ENCODE measurements at regions not wholly inside any gene's neighbourhood (a gene's known extent, or its start where the extent isn't known, plus 50 kb on each side); places are given as distances from the start of the nearest gene placed in this dataset.

DNA sequence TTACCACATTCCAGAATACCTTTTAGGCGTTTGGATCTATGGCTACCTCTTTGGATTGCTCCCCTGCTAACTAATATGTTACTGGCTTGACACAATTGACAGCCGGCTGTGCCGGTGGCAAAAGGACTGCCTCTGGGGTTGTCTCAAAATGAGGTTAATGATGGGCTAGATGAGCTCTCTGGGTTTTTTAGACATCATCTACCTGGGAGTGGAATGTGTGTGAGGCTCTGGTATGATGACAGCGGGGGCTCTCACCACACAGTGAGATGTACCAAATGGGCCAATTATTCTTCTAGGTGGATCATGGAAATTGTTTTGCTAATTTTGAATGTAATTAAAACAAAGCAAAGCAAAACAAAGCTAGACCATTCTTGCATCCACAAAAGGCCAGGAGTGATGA lies 391.1 kb upstream of the SPRED2 start:
- TF ChIP-seq, protein P1, sequence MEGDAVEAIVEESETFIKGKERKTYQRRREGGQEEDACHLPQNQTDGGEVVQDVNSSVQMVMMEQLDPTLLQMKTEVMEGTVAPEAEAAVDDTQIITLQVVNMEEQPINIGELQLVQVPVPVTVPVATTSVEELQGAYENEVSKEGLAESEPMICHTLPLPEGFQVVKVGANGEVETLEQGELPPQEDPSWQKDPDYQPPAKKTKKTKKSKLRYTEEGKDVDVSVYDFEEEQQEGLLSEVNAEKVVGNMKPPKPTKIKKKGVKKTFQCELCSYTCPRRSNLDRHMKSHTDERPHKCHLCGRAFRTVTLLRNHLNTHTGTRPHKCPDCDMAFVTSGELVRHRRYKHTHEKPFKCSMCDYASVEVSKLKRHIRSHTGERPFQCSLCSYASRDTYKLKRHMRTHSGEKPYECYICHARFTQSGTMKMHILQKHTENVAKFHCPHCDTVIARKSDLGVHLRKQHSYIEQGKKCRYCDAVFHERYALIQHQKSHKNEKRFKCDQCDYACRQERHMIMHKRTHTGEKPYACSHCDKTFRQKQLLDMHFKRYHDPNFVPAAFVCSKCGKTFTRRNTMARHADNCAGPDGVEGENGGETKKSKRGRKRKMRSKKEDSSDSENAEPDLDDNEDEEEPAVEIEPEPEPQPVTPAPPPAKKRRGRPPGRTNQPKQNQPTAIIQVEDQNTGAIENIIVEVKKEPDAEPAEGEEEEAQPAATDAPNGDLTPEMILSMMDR (IDR thresholded peaks at IDR 0.05; ENCODE audit: insufficient read depth, low read length, poor library complexity, severe bottlenecking), result no peak
- H3K27me3 ChIP-seq (ENCODE audit: control insufficient read depth, insufficient read depth, low read length), result no peaks in the 10 kb centered on the region

DNA sequence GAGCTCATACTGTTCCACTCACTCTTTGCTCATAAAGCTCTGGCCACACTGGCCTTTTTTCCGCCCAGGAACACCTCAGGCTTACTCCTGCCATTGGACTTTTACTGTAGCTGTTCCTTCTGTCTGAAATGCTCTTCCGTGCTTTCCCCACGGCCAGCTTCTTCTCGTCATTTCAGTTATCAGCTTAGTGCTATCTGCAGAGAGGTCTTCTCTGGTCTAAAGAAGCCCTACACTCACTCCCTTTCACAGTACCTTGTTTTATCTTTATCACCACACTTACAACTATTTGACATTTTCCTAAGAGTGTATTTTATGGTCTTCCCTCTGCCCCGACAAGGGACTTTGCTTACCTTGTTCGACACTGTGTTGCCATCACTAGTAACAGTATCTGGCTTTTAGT lies 388.1 kb upstream of the SPRED2 start:
- Histone ChIP-seq H3K4me3 (ENCODE audit: low read depth, low read length) (no peak overlapping the region), H3K36me3 (ENCODE audit: control insufficient read depth, insufficient read depth, low read length) (no peaks in the 10 kb centered on the region), H3K27me3 (ENCODE audit: control insufficient read depth, insufficient read depth, low read length) (no peaks in the 10 kb centered on the region)
- DNase-seq (ENCODE audit: low read depth), result no peak
- TF ChIP-seq, protein P1 (IDR thresholded peaks at IDR 0.05; ENCODE audit: insufficient read depth, low read length, poor library complexity, severe bottlenecking), result no peak

More for the DNA sequence above, 391.1 kb upstream of the SPRED2 start:
- Histone ChIP-seq H3K36me3 (ENCODE audit: control insufficient read depth, insufficient read depth, low read length) (no peaks in the 10 kb centered on the region), H3K4me3 (ENCODE audit: low read depth, low read length) (no peak overlapping the region)
- no peak for DNase-seq (ENCODE audit: low read depth)

DNA sequence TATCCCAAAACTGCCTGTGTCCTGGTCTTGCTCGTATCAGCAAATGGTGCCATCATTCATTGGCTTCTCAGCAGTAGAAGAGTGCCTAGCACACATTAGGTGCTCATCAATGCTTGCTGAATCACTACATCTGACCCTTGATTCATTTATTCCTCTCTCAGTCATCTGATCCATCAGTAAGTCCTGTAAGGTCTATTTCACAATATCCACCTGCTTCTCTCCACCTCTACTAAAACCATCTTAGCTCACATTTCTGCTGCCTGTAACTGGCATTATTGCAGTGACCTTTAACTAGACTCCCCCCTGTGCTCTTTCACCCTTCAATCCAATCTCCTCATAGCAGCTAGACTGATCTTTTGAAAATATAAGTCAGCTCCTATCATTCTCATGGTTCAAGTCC lies 387.6 kb upstream of the SPRED2 start:
- Histone ChIP-seq H3K4me3 (ENCODE audit: low read depth, low read length) (no peak overlapping the region), H3K36me3 (ENCODE audit: control insufficient read depth, insufficient read depth, low read length) (no peaks in the 10 kb centered on the region), H3K27me3 (ENCODE audit: control insufficient read depth, insufficient read depth, low read length) (no peaks in the 10 kb centered on the region)
- DNase-seq (ENCODE audit: low read depth), result no peak
- TF ChIP-seq, protein P1 (IDR thresholded peaks at IDR 0.05; ENCODE audit: insufficient read depth, low read length, poor library complexity, severe bottlenecking), result no peak

DNA sequence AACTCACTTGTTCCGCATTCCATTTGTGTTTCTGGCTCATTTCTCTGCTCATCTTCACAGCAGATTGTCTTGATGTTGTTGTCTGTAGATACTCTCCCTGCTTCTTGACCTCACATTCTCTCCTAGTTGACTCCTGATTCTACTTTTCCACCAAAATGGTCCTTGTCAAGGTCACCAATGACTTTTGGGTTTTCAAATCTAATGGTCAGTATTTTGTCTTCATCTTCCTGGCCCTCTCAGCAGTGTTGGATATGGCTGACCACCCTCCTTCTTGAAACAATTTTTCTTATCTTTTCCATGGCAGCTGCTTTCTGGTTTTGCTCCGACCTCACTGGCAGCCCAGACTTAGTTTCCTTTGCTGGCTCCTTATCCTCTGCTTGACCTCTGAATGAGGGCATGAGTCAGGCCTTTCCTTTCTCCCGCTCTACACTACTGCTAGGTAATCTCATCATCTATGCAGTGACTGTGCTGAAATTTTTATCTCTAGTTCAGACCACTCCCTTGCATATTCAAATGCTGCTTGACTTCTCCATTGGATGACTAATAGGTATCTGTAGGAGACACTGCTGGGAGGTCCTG lies 386.6 kb upstream of the SPRED2 start:
- H3K4me3 ChIP-seq (ENCODE audit: low read depth, low read length), result no peak overlapping the region
- H3K27me3 ChIP-seq (ENCODE audit: control insufficient read depth, insufficient read depth, low read length), result no peaks in the 10 kb centered on the region
- no peak for DNase-seq (ENCODE audit: low read depth)

DNA sequence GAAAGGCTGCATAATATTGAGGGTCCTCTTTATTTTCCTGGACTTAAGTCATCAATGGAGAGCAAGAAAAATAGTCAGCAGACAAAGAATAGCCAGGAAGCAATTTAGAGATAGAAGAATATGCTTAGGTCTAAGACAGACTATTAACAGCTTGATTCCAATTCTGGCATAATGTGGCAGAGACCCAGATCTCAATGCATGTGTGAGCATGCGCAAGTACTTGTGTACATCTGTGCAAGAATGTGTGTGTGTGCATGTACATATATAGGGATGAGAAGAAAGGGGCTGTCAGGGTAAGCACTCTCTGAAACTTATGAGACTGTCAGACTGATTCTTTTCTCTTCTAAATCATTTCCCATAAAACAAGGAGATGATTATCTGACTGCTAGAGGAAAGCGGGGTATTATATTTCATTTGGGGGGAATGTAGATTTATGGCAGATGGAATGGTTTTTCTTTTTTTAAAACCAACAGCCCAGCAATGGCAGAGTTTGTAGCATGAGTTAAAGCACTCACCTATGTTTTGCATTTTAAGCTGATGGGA lies 381.3 kb upstream of the SPRED2 start:
- Histone ChIP-seq H3K4me3 (ENCODE audit: low read depth, low read length) (no peak overlapping the region), H3K36me3 (ENCODE audit: control insufficient read depth, insufficient read depth, low read length) (no peaks in the 10 kb centered on the region), H3K27me3 (ENCODE audit: control insufficient read depth, insufficient read depth, low read length) (no peaks in the 10 kb centered on the region)
- TF ChIP-seq, protein P1 (IDR thresholded peaks at IDR 0.05; ENCODE audit: insufficient read depth, low read length, poor library complexity, severe bottlenecking), result no peak
- DNase-seq (ENCODE audit: low read depth), result no peak

More for the DNA sequence above, 386.6 kb upstream of the SPRED2 start:
- TF ChIP-seq, protein P1 (IDR thresholded peaks at IDR 0.05; ENCODE audit: insufficient read depth, low read length, poor library complexity, severe bottlenecking), result no peak
- no peaks in the 10 kb centered on the region for H3K36me3 ChIP-seq (ENCODE audit: control insufficient read depth, insufficient read depth, low read length)

DNA sequence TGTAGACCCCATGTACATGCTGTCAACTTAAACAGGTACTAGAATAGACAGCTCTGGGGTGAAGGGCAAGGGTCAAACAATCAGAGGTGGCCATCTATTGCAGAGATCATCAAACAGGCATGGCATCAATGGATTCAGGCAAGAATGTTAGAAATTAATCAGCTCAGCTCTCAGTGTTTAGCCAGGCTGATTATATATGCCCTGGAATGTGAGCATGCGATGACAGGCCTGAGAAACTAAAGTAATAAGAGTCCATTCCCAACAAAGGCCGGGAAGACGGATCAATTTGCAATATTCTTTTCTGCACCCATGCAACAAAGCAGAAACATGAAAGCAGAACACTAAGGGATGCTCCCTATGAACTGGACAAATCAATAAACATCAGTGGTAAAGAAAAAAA lies 380.5 kb upstream of the SPRED2 start:
- Histone ChIP-seq H3K27me3 (ENCODE audit: control insufficient read depth, insufficient read depth, low read length) (no peaks in the 10 kb centered on the region), H3K36me3 (ENCODE audit: control insufficient read depth, insufficient read depth, low read length) (no peaks in the 10 kb centered on the region), H3K4me3 (ENCODE audit: low read depth, low read length) (no peak overlapping the region)
- DNase-seq (ENCODE audit: low read depth), result no peak
- TF ChIP-seq, protein P1 (IDR thresholded peaks at IDR 0.05; ENCODE audit: insufficient read depth, low read length, poor library complexity, severe bottlenecking), result no peak

All from kidney epithelial cell (primary cell).